GM19238 (cell line): ENCODE measurements at regions not wholly inside any gene's neighbourhood (a gene's known extent, or its start where the extent isn't known, plus 50 kb on each side); places are given as distances from the start of the nearest gene placed in this dataset.

Experiments
- DNase-seq: peaks from one replicate; pipeline ENCODE4 v3.0.0; 2011; ENCODE audit warnings: low spot score; ENCODE audit not compliant: insufficient read length

DNA sequence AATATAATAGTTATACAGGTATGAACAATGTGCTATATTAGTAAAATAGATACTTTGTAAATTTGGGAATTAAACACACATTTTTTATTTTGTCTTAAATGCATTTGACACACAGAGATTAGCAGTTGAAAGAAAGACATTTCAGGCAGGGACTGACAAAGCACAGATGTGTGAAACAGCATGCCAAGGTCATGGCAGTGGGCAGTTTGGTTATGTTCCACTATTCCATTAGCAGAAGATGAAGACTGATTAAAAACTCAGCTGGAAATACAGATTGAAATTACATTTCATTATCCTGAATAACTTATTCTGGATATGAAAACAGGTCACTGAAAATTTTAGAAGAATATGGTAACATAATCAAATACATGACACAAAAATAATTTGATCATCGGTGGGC, 669.8 kb upstream of the LRFN5 start:
- no peak for DNase-seq

- DNase-seq = no peak
Observed at GRCh38 chr14:40920380-40920779, 686.3 kb upstream of the LRFN5 start.

- no peak for DNase-seq
Observed at GRCh38 chr14:40911141-40911540, 695.5 kb upstream of the LRFN5 start.

GRCh38 chr14:40909906-40910305, 696.8 kb upstream of the LRFN5 start:
- no peak for DNase-seq

GRCh38 chr14:40903709-40904108, 703.0 kb upstream of the LRFN5 start:
- DNase-seq = no peak

DNA sequence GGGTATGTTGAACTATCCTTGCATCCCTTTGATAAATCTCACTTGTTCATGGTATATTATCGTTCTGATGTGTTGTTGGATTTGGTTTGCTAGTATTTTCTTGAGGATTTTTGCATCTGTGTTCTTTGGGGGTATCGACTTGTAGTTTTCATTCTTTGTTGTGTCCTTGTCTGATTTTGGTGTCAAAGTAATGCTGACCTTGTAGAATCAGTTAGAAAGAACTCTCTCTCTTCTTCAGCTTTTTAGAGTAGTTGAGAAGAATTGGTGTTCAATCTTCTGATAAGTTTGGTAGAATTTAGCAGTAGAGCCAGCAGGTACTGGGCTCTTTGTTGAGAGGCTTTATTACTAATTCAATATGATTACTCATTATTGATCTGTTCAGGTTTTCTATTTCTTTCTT, 707.2 kb upstream of the LRFN5 start:
- DNase-seq = no peak

- no peak for DNase-seq
Observed at GRCh38 chr14:40894846-40895245, 711.8 kb upstream of the LRFN5 start.

- no peak for DNase-seq
Observed at GRCh38 chr14:40889126-40889525, 717.5 kb upstream of the LRFN5 start.

DNA sequence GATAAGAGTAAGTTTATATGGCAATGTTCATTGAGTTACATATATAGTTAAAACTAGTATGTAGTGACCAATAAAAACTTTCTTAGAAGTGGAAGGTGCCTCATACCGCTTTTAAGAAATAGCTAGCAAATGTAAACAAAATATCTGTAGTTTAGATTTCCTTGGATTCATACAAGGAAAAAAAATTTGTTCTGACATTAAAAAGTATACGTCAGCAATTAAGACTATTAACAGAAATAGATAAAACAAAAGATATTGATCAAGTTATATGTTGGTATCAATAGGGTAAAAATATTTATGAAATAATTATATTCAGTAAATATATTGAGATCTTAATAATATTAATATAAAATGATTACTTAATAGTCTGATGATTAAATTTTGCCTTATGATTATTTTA, 718.8 kb upstream of the LRFN5 start:
- DNase-seq = no peak

- DNase-seq = no peak
Observed at GRCh38 chr14:40870252-40870651, 736.4 kb upstream of the LRFN5 start.

GRCh38 chr14:40859055-40859454, 747.6 kb upstream of the LRFN5 start:
- DNase-seq = no peak

DNA sequence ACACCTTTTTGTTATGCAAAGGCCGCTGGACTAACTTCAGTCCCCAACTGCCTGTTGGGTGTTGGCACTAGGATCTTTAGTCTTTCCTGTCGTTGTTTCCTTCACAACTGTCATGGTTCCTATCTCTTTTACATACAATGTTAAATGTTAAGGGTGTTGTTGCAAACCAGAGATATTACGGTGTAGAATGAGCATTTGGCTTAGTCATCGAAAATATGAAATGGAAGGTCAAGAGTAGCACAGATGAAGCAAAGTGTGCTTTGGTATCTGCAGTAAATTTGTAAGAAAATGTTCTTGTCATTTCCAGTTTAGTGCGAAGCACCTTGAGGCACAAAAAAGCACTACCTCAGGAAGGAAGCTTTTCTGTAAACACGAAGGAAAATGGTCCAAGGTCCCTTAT, 751.3 kb upstream of the LRFN5 start:
- no peak for DNase-seq

DNA sequence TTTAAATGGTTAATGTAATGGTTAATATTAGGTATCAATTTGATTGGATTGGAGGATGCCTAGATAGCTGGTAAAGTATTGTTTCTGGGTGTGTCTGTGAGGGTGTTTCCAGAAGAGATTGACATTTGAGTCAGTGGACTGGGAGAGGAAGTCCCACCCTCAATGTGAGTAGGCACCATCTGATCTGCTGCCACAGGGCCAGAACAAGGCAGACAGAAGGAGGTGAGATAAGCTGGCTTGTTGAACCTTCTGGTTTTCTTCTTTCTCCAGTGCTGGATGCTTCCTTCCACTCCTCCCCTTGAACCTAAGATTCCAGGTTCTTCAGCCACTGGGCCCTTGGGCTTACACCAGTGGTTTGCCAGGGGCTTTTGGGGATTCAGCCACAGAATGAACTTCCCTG, 756.5 kb upstream of the LRFN5 start:
- no peak for DNase-seq

DNA sequence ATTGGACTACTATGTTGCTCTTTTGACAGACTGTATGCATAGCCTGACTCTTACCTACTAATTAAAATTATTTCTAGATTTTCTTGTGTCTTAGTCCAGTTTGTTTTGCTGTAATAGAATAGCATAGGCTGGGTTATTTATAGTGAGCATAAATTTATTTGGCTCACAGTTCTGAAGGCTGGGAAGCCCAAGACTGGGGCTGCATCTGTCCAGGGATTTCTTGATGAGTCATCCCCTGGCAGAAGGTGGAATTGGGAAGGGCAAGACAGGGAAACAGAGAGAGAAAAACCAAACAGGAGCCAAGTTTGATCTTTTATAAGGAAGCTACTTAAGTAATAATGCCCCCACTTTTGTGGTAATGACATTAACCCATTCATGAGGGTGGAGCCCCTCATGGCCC, 759.2 kb upstream of the LRFN5 start:
- DNase-seq = no peak

GRCh38 chr14:40842816-40843215, 763.9 kb upstream of the LRFN5 start:
- no peak for DNase-seq

DNA sequence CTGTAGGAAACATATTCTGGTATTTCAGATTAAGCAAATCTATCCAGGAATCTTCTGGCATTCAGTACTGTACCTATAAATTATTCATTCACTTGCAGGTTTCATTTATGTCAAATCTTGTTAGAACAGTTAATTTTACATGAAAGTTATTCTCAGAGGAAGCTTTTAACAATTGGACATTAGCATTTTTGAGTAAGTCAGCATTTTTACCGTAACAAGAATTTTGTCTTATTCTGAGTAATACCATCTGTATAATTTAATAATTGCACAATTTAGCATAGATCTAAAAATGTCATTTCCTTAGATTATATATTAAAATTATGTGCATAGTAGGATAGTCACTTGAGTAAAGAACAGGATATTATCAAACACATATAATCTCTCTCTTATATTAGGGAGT, 764.8 kb upstream of the LRFN5 start:
- DNase-seq = no peak

- no peak for DNase-seq
Observed at GRCh38 chr14:40838601-40839000, 768.1 kb upstream of the LRFN5 start.

- no peak for DNase-seq
Observed at GRCh38 chr14:40806471-40806870, 800.2 kb upstream of the LRFN5 start.

DNA sequence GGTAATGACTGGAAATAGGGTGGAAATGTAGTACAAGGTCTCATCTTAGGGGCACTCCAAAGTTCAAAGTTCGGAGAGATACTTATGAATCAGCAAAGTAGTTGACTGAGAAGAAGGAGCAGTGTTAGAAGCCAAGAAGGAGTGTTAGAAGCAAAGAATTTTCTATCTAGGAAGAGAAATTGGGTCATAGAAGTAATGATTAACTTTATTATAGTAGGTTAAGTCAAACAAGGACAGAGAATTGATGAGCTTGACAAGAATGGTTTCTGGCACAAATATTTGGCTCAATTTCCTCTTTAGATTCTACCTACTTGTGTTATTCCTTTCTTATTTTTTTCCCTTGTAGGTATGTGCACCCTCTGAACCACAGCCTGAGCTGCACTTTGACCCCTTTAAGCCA, 810.5 kb upstream of the LRFN5 start:
- no peak for DNase-seq

- DNase-seq = no peak
Observed at GRCh38 chr14:40784860-40785259, 821.8 kb upstream of the LRFN5 start.

DNA sequence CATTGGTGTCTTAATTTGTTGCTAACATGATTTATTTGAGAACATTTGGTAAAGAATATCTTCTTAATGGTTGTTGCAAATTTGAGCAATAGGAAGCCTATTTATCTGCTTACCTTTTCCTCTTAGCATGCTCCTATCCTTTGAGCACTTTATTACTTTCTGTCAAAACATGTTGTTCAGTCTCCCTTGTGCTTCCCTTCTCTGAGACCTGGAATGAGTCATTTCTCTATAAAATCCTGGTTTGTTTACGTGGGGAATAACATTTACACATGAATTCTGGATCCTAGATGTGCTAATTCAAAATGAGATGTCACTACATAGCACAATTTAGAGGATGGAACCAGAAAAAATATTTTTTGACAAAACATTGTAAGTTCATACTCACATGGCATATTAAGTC, 844.0 kb upstream of the LRFN5 start:
- no peak for DNase-seq

DNA sequence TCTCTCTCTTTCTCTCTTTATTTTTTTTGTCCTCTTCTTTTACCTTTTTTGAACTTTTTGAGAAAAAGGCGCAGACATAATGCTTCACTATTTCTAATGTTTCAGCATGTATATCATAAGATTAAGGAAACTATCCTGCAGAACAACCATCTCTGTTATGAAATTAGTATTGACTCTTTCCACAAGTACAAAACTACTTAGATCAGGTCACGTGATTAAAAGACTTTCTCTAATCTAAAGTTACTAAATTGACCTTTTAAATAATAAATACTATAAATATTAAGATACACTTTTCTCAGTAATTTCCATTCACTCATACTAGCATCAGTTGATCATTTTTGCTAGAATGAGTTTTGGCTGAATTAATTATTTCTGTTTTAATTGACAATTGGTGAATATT, 844.5 kb upstream of the LRFN5 start:
- no peak for DNase-seq

GRCh38 chr14:40760704-40761103, 846.0 kb upstream of the LRFN5 start:
- DNase-seq = no peak

GRCh38 chr14:40758076-40758475, 848.6 kb upstream of the LRFN5 start:
- DNase-seq = no peak
